ENCODE measurements at regions not wholly inside any gene's neighbourhood (a gene's known extent, or its start where the extent isn't known, plus 50 kb on each side); places are given as distances from the start of the nearest gene placed in this dataset.

GRCh38 chr6:12529364-12530019 lies 187.1 kb upstream of the PHACTR1 start:
- Mint-ChIP-seq H3K36me3 (no peaks in the 10 kb centered on the region), H3K4me3 (no peak overlapping the region), H3K27ac (no peak overlapping the region), H3K27me3 (ENCODE audit: insufficient read depth, low read depth) (peaks cover 2% of the 10 kb centered on the region), H3K9me3 (peaks cover 5% of the 10 kb centered on the region), H3K4me1 (peaks cover 5% of the 10 kb centered on the region)
- Histone ChIP-seq H3K4me3 (no peak overlapping the region), H3F3A (ENCODE audit: low read depth) (no peaks in the 10 kb centered on the region), H3K36me3 (no peaks in the 10 kb centered on the region), H3K4me2 (no peak overlapping the region), H3K79me2 (ENCODE audit: low read depth) (no peaks in the 10 kb centered on the region), H3K9me3 (ENCODE audit: low read depth) (no peaks in the 10 kb centered on the region), H2AFZ (replicated peaks) (peak overlapping the region; percentile 32), H3K4me1 (peaks cover 9% of the 10 kb centered on the region), H3K9ac (no peak overlapping the region), H3K27ac (no peak overlapping the region), H4K20me1 (ENCODE audit: low read depth) (no peaks in the 10 kb centered on the region), H3K27me3 (no peaks in the 10 kb centered on the region)
- TF ChIP-seq EZH2 (IDR thresholded peaks at IDR 0.05): no peak
- TF ChIP-seq EZH2phosphoT487 (IDR thresholded peaks at IDR 0.05): no peak
- TF ChIP-seq CTCF (IDR thresholded peaks at IDR 0.05): no peak
- no peak for DNase-seq (ENCODE audit: low spot score)

- Histone ChIP-seq H2AFZ (replicated peaks) (no peak overlapping the region), H3K27ac (no peak overlapping the region), H3K27me3 (no peaks in the 10 kb centered on the region), H3K79me2 (ENCODE audit: low read depth) (no peaks in the 10 kb centered on the region), H3K36me3 (no peaks in the 10 kb centered on the region), H3K4me1 (peaks cover 9% of the 10 kb centered on the region), H3K9ac (no peak overlapping the region), H3F3A (ENCODE audit: low read depth) (no peaks in the 10 kb centered on the region), H4K20me1 (ENCODE audit: low read depth) (no peaks in the 10 kb centered on the region), H3K4me3 (no peak overlapping the region), H3K4me2 (no peak overlapping the region), H3K9me3 (ENCODE audit: low read depth) (no peaks in the 10 kb centered on the region)
- H3K4me3 Mint-ChIP-seq: no peak overlapping the region
- H3K36me3 Mint-ChIP-seq: no peaks in the 10 kb centered on the region
- H3K27me3 Mint-ChIP-seq (ENCODE audit: insufficient read depth, low read depth): peaks cover 2% of the 10 kb centered on the region
- TF ChIP-seq EZH2 (IDR thresholded peaks at IDR 0.05) (no peak), EZH2phosphoT487 (IDR thresholded peaks at IDR 0.05) (no peak), CTCF (IDR thresholded peaks at IDR 0.05) (no peak)
- DNase-seq (ENCODE audit: low spot score): no peak
- no peak overlapping the region for H3K27ac Mint-ChIP-seq
- H3K9me3 Mint-ChIP-seq: peaks cover 3% of the 10 kb centered on the region
- peaks cover 5% of the 10 kb centered on the region for H3K4me1 Mint-ChIP-seq
Observed at GRCh38 chr6:12530345-12530744, 186.2 kb upstream of the PHACTR1 start.

- no peak overlapping the region for H3K27ac Mint-ChIP-seq
- Histone ChIP-seq H3K36me3 (no peaks in the 10 kb centered on the region), H3K4me3 (no peak overlapping the region), H3K4me1 (peaks cover 8% of the 10 kb centered on the region), H3K79me2 (ENCODE audit: low read depth) (no peaks in the 10 kb centered on the region), H3K27ac (no peak overlapping the region), H3K27me3 (no peaks in the 10 kb centered on the region), H2AFZ (replicated peaks) (no peak overlapping the region), H3K9ac (no peak overlapping the region), H3F3A (ENCODE audit: low read depth) (no peaks in the 10 kb centered on the region), H3K4me2 (no peak overlapping the region), H4K20me1 (ENCODE audit: low read depth) (no peaks in the 10 kb centered on the region), H3K9me3 (ENCODE audit: low read depth) (no peaks in the 10 kb centered on the region)
- DNase-seq (ENCODE audit: low spot score): no peak
- peaks cover 5% of the 10 kb centered on the region for H3K4me1 Mint-ChIP-seq
- peaks cover 2% of the 10 kb centered on the region for H3K27me3 Mint-ChIP-seq (ENCODE audit: insufficient read depth, low read depth)
- H3K4me3 Mint-ChIP-seq: no peak overlapping the region
- no peaks in the 10 kb centered on the region for H3K36me3 Mint-ChIP-seq
- TF ChIP-seq EZH2 (IDR thresholded peaks at IDR 0.05): no peak
- no peak for TF ChIP-seq EZH2phosphoT487 (IDR thresholded peaks at IDR 0.05)
- no peak for TF ChIP-seq CTCF (IDR thresholded peaks at IDR 0.05)
- no peaks in the 10 kb centered on the region for H3K9me3 Mint-ChIP-seq
Observed at GRCh38 chr6:12533586-12533985, 183.0 kb upstream of the PHACTR1 start.
